Endometrium (tissue), 2 donors: ENCODE measurements at regions not wholly inside any gene's neighbourhood (a gene's known extent, or its start where the extent isn't known, plus 50 kb on each side); places are given as distances from the start of the nearest gene placed in this dataset.
"Not testable (repeated sequence)": the region's sequence is repeated elsewhere in the genome, so short reads cannot be mapped to it uniquely, and the experiment has no call there.

Experiments used
- FAIRE-seq: peaks from 2 replicates; lab custom pipeline; 2012; peaks lifted over from hg19 to GRCh38; lab: Jason Lieb, UNC
- donor health status: control.
- donor health status: control.

- no peak for FAIRE-seq
Measured at GRCh38 chr2:137886083-137886831, 78.0 kb upstream of the HNMT start.

GRCh38 chr2:137888845-137889244, 75.4 kb upstream of the HNMT start:
- FAIRE-seq, result no peak

- FAIRE-seq, result no peak
Measured at GRCh38 chr2:137892739-137893138, 71.5 kb upstream of the HNMT start.

- no peak for FAIRE-seq
Measured at GRCh38 chr2:137893145-137893544, 71.1 kb upstream of the HNMT start.

- no peak for FAIRE-seq
Measured at GRCh38 chr2:137896467-137896866, 67.8 kb upstream of the HNMT start.

- no peak for FAIRE-seq
Measured at GRCh38 chr2:137897082-137897481, 67.2 kb upstream of the HNMT start.

- FAIRE-seq, result no peak
Measured at GRCh38 chr2:137900421-137901141, 63.7 kb upstream of the HNMT start.

- peak; percentile 94 for FAIRE-seq
Measured at GRCh38 chr2:137910641-137911040, 53.6 kb upstream of the HNMT start.

GRCh38 chr2:137912371-137912770, 51.9 kb upstream of the HNMT start:
- FAIRE-seq, result no peak

GRCh38 chr2:137913169-137913568, 51.1 kb upstream of the HNMT start:
- FAIRE-seq, result no peak

- FAIRE-seq, result not testable (repeated sequence)
Measured at GRCh38 chr2:137913648-137914047, 50.6 kb upstream of the HNMT start.
